Suprapubic skin (tissue), 4 donors: ENCODE measurements at regions not wholly inside any gene's neighbourhood (a gene's known extent, or its start where the extent isn't known, plus 50 kb on each side); places are given as distances from the start of the nearest gene placed in this dataset.

Experiments
- DNase-seq, 2 donors: peaks; one replicate each; pipeline ENCODE4 v3.0.0-alpha.2; 2019; ENCODE audit warnings: low spot score in 2 of 2
- H3K27ac ChIP-seq: fragments of 200-600 bp; sonication (generic); one replicate; pipeline ENCODE4 v1.5.1; 2019
- H3K27me3 ChIP-seq: fragments of 200-600 bp; sonication (generic); one replicate; pipeline ENCODE4 v1.5.1; 2019
- H3K36me3 ChIP-seq: fragments of 200-600 bp; sonication (generic); one replicate; pipeline ENCODE4 v1.5.1; 2019
- H3K4me1 ChIP-seq: fragments of 200-600 bp; sonication (generic); one replicate; pipeline ENCODE4 v1.5.1; 2019
- H3K4me3 ChIP-seq: fragments of 200-600 bp; sonication (generic); one replicate; pipeline ENCODE4 v1.5.1; 2019; ENCODE audit warnings: mild to moderate bottlenecking
- H3K9me3 ChIP-seq: fragments of 200-600 bp; sonication (generic); one replicate; pipeline ENCODE4 v1.5.1; 2019
- EP300 ChIP-seq: sonication (generic); formaldehyde crosslinking; IDR thresholded peaks from one replicate; pipeline ENCODE4 v1.6.1; 2017; ENCODE audit warnings: antibody characterized with exemption
- POLR2A ChIP-seq, 2 donors: fragments of 450-650 bp; IDR thresholded peaks; one replicate each; pipeline ENCODE4 v1.6.1; 2017; ENCODE audit warnings: antibody characterized with exemption in 2 of 2, mild to moderate bottlenecking in 2 of 2, moderate library complexity in 2 of 2
- POLR2AphosphoS5 ChIP-seq, 3 donors: sonication (generic); formaldehyde crosslinking; IDR thresholded peaks; one replicate each; pipeline ENCODE4 v1.6.1; 2017; ENCODE audit warnings: antibody characterized with exemption in 3 of 3
- WGBS: methylation state at CpG from one replicate; pipeline ENCODE4 v1.1.5; 2018; 5-methylcytosine and 5-hydroxymethylcytosine counted together
- TF ChIP-seq, protein P1 (sequence below), 2 donors: fragments of 200-600 bp in 1 of 2; fragments of 450-650 bp in 1 of 2; sonication (generic) in 1 of 2; IDR thresholded peaks; one replicate each; pipeline ENCODE4 v1.5.1; 2016 to 2019; ENCODE audit warnings: antibody characterized with exemption in 2 of 2, mild to moderate bottlenecking in 1 of 2, moderate library complexity in 1 of 2

DNA sequence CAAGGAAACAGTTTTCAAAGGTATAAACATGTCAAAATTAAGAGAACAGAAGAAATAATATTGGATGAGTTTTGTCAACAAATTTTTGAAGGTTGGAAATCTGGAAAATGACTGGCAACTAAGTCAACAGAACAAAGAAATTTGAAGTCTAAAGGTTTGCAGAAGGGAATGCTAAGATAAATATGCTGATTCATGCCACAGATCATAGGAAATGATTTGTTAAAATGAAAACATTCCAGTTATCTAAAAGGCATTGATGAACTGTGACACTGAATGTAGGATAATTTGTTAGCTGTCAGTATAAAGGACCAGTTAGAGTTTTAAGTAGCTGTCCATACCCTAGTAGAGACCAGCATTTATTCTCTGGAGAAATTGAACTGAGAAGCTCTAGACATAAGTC lies 157.9 kb upstream of the CHRM3 start:
- no peak for TF ChIP-seq EP300
- DNase-seq: no peak
- Histone ChIP-seq H3K9me3 (peaks cover 6% of the 10 kb centered on the region), H3K4me1 (no peaks in the 10 kb centered on the region), H3K36me3 (no peaks in the 10 kb centered on the region), H3K4me3 (no peak overlapping the region), H3K27ac (no peak overlapping the region), H3K27me3 (no peaks in the 10 kb centered on the region)

DNA sequence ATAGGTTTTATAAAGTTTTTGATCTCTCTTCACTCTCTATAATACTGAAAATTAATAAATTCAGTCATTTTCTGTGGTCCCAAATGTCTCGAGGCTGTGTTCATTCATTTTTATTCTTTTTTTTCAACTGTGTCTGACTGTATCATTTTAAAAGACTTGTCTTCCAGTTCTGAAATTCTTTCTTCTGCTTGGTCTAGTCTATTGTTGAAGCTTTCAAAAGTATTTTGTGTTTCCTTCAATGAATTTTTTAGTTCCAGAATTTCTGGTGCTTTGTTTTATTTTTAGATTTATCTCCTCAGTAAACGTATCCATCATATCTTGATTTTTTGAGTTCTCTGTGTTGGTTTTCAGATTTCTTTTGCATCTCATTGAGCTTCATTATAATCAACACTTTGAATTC lies 161.0 kb upstream of the CHRM3 start:
- no peaks in the 10 kb centered on the region for H3K36me3 ChIP-seq
- no peak for DNase-seq
- peaks cover 6% of the 10 kb centered on the region for H3K9me3 ChIP-seq
- TF ChIP-seq, protein P1, sequence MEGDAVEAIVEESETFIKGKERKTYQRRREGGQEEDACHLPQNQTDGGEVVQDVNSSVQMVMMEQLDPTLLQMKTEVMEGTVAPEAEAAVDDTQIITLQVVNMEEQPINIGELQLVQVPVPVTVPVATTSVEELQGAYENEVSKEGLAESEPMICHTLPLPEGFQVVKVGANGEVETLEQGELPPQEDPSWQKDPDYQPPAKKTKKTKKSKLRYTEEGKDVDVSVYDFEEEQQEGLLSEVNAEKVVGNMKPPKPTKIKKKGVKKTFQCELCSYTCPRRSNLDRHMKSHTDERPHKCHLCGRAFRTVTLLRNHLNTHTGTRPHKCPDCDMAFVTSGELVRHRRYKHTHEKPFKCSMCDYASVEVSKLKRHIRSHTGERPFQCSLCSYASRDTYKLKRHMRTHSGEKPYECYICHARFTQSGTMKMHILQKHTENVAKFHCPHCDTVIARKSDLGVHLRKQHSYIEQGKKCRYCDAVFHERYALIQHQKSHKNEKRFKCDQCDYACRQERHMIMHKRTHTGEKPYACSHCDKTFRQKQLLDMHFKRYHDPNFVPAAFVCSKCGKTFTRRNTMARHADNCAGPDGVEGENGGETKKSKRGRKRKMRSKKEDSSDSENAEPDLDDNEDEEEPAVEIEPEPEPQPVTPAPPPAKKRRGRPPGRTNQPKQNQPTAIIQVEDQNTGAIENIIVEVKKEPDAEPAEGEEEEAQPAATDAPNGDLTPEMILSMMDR (IDR thresholded peaks at IDR 0.05): no peak
- TF ChIP-seq EP300: no peak
- no peak for TF ChIP-seq POLR2A (IDR thresholded peaks at IDR 0.05)
- TF ChIP-seq POLR2AphosphoS5 (IDR thresholded peaks at IDR 0.05): no peak
- no peaks in the 10 kb centered on the region for H3K27me3 ChIP-seq
- 90% methylated on average over 2 of the region's 2 CpGs for WGBS
- no peak overlapping the region for H3K4me3 ChIP-seq
- H3K27ac ChIP-seq: no peak overlapping the region
- no peaks in the 10 kb centered on the region for H3K4me1 ChIP-seq

DNA sequence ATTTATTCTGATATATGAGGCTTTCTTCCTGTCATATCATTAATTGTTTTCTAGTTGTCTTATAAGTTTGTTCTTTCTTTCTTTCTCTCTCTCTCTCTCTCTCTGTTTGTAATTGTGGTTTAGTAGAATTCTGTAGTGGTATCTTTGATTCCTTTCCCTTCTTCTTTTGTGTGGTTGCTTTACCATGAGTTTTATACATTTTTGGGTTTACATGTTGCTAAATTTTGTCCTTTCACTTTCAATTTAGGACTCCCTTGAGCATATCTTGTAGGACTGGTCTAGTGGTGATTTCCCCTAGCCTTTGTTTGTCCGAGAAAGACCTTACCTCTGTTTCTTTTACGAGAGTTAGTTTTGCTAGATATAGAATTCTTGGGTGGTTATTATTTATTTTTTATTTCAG lies 162.3 kb upstream of the CHRM3 start:
- Histone ChIP-seq H3K4me3 (no peak overlapping the region), H3K4me1 (no peaks in the 10 kb centered on the region), H3K27ac (no peak overlapping the region), H3K36me3 (no peaks in the 10 kb centered on the region), H3K9me3 (peaks cover 6% of the 10 kb centered on the region), H3K27me3 (no peaks in the 10 kb centered on the region)
- WGBS: 90% methylated on average over 2 of the region's 2 CpGs
- no peak for TF ChIP-seq POLR2AphosphoS5 (IDR thresholded peaks at IDR 0.05)
- TF ChIP-seq POLR2A (IDR thresholded peaks at IDR 0.05): no peak
- TF ChIP-seq, protein P1 (IDR thresholded peaks at IDR 0.05): no peak
- TF ChIP-seq EP300: no peak
- no peak for DNase-seq

DNA sequence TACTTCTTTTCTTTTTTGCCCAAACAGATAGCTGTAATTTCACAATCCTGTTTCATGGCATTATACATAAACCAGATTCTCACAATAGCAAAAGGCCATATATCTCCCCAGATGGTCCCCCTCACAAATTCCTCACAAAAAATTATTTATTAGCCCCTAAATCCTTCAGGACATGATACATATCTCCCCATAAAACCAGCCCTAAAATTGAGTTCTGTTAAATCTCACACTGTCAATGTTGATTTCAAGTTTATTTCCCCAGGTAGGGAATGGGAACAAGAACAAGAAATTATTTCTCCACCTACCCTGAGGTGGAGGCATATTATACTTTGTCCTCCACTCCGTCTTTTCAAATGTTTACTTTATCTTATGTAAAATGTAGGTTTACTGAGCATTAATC lies 163.4 kb upstream of the CHRM3 start:
- WGBS: 67% methylated on average over 1 of the region's 1 CpG
- DNase-seq: no peak
- TF ChIP-seq POLR2A (IDR thresholded peaks at IDR 0.05) (no peak), EP300 (no peak), POLR2AphosphoS5 (IDR thresholded peaks at IDR 0.05) (no peak)
- TF ChIP-seq, protein P1 (IDR thresholded peaks at IDR 0.05): no peak
- no peaks in the 10 kb centered on the region for H3K4me1 ChIP-seq
- no peaks in the 10 kb centered on the region for H3K27me3 ChIP-seq
- no peak overlapping the region for H3K27ac ChIP-seq
- H3K4me3 ChIP-seq: no peak overlapping the region
- peaks cover 6% of the 10 kb centered on the region for H3K9me3 ChIP-seq
- H3K36me3 ChIP-seq: no peaks in the 10 kb centered on the region

DNA sequence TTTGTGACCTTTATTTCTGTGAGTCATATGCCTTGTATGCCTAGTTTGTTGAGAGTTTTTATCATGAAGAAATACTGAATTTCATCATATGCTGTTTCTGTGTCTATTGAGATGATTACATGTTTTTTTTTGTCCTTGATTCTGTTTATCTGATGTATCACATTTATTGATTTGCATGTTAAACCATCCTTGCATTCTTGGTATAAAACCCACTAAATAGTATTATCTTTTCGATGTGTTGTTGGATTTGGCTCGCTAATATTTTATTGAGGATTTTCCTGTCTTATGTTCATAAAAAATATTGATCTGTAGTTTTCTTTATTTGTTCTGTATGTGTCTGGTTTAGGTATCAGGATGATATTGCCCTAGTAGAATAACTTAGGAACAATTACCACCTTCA lies 164.7 kb upstream of the CHRM3 start:
- no peaks in the 10 kb centered on the region for H3K36me3 ChIP-seq
- H3K4me3 ChIP-seq: no peak overlapping the region
- whole genome bisulfite sequencing: 97% methylated on average over 2 of the region's 2 CpGs
- H3K9me3 ChIP-seq: peaks cover 6% of the 10 kb centered on the region
- no peaks in the 10 kb centered on the region for H3K27me3 ChIP-seq
- no peak for DNase-seq
- H3K27ac ChIP-seq: no peak overlapping the region
- H3K4me1 ChIP-seq: no peaks in the 10 kb centered on the region
- no peak for TF ChIP-seq EP300
- TF ChIP-seq, protein P1 (IDR thresholded peaks at IDR 0.05): no peak
- TF ChIP-seq POLR2A (IDR thresholded peaks at IDR 0.05): no peak
- no peak for TF ChIP-seq POLR2AphosphoS5 (IDR thresholded peaks at IDR 0.05)

DNA sequence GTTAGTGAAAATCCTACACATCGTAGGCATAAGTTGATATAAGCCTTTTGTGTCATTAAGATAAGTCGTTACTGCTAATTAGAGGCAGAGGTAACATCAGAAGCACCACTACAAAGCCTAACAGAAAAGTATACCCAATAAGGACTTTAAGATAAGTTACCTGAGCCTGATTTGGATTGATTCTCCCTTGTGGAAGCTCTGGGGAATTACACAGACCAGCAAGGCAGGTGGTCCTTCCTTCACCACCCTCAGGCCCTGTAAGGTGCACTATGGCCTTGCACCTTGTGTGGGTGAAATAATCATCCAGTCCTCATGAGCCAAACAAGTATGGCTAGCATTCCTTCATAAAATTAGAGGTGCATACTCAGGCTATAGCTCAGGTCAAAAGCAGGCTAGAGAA lies 166.7 kb upstream of the CHRM3 start:
- Histone ChIP-seq H3K36me3 (no peaks in the 10 kb centered on the region), H3K27ac (no peak overlapping the region), H3K27me3 (no peaks in the 10 kb centered on the region), H3K9me3 (no peaks in the 10 kb centered on the region), H3K4me1 (no peaks in the 10 kb centered on the region), H3K4me3 (no peak overlapping the region)
- WGBS: 77% methylated on average over 2 of the region's 2 CpGs
- TF ChIP-seq, protein P1 (IDR thresholded peaks at IDR 0.05): no peak
- no peak for TF ChIP-seq POLR2A (IDR thresholded peaks at IDR 0.05)
- no peak for DNase-seq
